HG03066 (cell line): ENCODE measurements at regions not wholly inside any gene's neighbourhood (a gene's known extent, or its start where the extent isn't known, plus 50 kb on each side); places are given as distances from the start of the nearest gene placed in this dataset.
"Not testable (repeated sequence)": the region's sequence is repeated elsewhere in the genome, so short reads cannot be mapped to it uniquely, and the experiment has no call there.

Source experiments
- ATAC-seq: cut with Tn5 transposase; IDR thresholded peaks from one replicate; pipeline ENCODE4 v1.9.1; 2021; ENCODE audit warnings: low read depth; ENCODE audit not compliant: unreplicated experiment

DNA sequence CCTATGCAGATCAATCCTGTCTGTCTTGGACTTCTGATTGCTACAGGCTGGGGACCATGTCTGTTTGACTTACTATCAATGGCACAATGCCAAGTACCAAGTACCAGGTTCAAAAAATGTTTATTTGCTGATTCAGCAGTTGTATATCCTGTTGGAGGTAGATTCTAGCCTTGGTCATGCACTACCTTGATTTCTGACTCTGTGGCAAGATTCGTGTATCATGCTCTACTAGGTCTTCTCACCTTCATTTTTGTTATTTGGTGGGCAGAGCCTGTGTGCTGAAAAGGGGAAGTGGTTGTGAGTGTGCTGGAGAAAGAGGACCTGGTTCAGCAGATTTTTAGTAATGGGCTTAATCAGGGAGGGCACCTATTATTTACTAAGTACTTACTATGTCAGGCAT, 192.4 kb upstream of the MYLIP start:
- ATAC-seq: peak; percentile 83

DNA sequence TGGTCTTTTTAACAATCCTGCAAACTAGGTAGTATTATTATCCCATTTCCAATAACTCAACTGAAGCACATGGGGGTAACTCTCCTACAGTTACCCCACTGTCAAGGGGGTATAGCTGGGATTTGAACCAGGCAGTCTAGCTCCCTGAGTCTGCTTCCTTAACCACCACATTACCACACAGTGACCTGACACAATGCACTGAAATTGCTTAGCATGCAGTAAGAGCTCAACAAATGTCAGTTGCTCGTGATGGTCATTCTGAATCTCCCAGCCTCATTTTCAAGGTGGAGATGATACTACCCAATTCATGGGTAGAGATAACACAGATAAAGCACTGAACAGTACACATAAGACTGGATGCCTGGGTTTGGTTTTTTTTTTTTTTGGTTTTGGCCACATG, 193.2 kb upstream of the MYLIP start:
- no peak for ATAC-seq

DNA sequence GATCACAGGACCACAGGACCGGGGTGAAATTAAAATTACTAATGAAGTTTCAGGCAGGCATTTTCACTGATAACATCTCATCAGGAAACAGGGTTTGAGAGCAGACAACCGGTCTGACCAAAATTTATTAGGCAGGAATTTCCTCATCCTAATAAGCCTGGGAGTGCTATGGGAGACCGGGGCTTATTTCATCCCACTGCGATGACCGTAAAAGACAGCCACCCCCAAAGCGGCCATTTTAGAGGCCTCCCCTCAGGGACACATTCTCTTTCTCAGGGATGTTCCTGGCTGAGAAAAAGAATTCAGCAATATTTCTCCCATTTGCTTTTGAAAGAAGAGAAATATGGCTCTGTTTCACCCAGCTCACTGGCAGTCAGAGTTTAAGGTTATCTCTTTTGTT, 197.2 kb upstream of the MYLIP start:
- not testable (repeated sequence) for ATAC-seq

- no peak for ATAC-seq
Measured at GRCh38 chr6:15930207-15930606, 198.7 kb upstream of the MYLIP start.

GRCh38 chr6:15929685-15930084, 199.2 kb upstream of the MYLIP start:
- ATAC-seq: no peak

DNA sequence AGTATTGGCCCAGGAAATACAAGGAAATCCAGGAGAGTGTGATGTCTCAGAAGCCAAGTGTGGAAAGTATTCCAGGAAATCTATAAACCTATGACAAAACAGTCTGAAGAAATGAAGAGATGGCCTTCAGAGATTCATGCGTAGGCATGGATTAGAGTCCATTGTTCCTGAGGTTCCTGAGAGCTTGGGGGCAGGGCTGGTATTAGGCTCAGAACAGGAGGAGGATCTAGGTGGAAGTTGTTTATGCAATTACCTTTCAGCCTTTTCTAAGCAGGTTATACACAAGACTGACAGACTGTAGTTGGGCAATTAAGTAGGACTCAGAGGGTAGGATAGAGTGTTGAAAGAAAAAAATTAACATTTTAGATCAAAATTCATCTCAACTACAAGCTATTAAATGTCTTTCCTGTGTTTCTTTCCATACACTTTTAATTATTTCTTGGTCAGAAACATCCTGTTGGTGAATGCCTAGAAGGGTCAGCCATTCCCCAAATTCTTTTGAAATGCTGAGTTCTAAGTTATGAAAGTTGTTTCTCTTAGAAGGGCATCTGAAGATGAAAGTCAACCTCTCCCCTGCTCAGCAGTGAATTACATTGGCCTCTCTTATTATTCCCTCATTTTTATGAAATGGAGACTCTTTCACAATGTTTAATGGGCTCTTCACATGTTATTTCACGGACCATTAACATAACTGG, 201.2 kb upstream of the MYLIP start:
- no peak for ATAC-seq

DNA sequence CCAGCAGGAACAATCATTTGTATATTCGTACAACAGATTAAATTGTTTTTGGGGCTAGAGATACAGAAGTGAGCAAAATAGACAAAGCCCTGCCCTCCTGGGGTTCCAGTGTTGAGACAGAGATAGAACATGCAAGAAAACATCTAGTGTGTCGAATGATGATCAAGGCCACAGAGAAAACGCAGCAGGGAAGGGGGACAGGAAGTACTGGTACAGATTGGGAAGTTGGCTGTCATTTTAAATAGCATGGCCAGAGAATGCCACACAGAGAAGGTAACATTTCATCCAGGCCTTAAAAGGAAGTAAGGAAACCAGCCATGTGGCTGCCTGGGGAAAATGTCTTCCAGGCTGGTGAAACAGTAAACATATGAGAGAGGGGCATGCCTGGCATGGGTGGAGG, 202.6 kb upstream of the MYLIP start:
- no peak for ATAC-seq

GRCh38 chr6:15924893-15925292, 204.0 kb upstream of the MYLIP start:
- ATAC-seq: no peak

GRCh38 chr6:15922510-15923250, 206.2 kb upstream of the MYLIP start:
- ATAC-seq: no peak

DNA sequence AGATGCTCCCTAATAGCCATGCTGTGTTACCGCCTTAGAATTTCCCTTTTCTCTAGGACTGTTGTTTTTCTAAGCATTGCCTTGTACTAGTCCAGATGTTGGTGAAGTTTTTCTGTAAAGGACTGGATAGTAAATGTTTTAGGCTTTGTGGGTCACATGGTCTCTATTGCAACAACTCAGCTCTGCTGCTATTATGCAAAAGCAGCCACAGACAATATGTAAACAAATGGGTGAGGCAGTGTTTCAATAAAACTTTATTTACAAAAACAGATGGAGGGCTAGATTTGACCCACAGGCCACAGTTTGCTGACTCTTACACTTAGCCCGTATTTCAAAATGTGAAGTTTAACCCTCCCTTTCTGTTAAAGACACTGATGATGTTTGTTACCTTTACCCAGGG, 207.6 kb upstream of the MYLIP start:
- ATAC-seq: no peak

- ATAC-seq: no peak
Measured at GRCh38 chr6:15916581-15916980, 212.3 kb upstream of the MYLIP start.

GRCh38 chr6:15915508-15916178, 213.2 kb upstream of the MYLIP start:
- ATAC-seq: no peak

DNA sequence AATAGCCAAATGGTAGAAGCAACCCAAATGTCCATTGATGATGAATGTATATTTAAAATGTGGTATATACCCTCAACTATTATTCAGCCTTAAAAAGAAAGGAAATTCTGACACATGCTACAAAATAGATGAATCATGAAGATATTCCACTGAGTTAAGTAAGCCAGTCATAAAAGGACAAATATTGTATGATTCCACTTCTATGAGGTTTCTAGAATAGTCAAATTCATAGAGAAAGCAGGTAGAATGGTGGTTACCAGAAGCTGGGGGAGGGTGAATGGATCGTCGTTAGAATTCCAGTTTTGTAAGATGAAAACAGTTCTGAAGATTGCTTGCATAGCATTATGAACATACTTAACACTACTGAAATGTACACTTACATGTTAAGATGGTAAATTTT, 214.3 kb upstream of the MYLIP start:
- ATAC-seq: no peak

- ATAC-seq: no peak
Measured at GRCh38 chr6:15913573-15913972, 215.3 kb upstream of the MYLIP start.

- no peak for ATAC-seq
Measured at GRCh38 chr6:15912505-15913400, 216.1 kb upstream of the MYLIP start.

DNA sequence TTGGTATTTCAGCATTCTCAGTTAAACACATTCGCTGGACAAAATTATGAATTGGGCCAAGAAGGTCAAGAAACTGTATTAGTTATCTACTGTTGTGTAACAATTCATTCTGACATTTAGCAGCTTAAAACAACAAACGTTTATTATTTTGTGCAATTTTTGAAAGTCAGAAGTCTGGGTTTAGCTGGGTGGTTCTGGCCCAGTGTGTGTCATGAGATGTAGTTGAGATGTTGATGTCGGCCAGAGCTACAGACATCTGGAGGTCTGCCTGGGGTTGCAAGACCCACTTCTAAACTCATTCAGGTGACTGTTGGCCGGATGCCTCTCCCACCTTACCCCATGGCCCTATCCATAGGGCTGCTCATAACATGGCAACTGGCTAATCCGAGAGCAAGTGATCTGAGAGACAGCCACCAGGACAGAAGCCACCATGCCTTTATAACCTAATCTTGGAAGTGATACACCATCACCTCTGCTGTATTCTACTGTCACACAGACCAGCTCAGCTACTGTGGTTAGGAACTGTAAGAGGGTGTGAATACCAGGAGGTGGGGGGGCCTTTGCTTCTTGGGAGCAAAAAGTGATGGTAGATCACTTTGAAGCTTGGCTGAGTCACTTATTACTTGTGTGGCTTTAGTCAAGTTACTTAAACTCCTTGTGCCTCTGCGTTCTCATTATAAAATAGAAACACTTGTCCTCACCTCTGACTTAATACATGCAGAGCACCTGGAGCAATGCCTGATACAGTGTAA, 217.0 kb upstream of the MYLIP start:
- ATAC-seq: no peak

- ATAC-seq: no peak
Measured at GRCh38 chr6:15909290-15910070, 219.4 kb upstream of the MYLIP start.

DNA sequence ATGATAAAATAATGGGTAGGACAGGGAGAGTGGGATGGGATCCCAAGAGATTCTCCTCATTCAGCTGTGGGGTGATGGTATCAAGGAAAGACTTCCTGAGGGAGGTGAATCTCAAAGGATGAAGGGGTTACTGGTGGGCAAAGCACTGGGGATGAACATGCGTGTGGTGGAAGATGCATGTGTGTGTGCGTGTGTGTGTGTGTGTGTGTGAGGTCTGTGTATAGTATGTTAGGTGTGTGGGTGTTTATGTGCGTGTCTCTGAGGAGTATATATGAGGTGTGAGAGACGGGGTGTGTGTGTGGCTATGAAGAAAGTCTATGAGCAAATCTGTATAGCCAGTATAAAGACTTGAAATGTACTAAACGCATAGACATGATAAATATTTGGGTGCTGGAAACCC, 220.0 kb upstream of the MYLIP start:
- ATAC-seq: no peak

DNA sequence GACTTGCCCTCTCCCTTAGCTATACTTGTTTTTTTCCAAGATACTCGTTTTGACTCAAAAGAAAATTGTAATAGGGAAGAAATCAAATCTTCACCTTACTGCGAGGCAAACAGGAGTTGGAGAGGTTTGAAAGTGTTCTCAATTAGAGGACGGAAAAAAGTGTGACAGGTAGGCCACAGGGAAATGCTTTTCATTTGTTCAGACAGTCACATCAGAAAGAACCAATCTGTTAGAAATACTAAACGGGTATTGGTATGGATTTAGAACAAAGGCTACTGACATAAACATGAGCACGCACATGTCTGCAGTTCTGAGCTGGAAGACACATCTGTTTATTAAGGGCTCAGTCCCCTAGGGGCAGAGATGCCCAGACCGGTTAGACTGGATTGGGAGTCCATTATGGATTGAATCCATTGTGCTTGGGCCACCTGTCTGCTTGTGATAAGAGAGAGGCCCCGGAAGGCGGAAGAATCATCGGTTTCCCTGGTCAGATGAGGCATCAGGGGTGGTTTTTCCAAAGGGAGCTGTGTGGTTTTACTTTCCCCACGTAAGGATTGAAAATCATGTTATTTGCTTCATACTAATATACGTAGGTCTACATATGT, 220.9 kb upstream of the MYLIP start:
- no peak for ATAC-seq
